ENCODE measurements at regions not wholly inside any gene's neighbourhood (a gene's known extent, or its start where the extent isn't known, plus 50 kb on each side); places are given as distances from the start of the nearest gene placed in this dataset.

GRCh38 chr5:85868070-85868469 is 749.7 kb upstream of the COX7C start:
- TF ChIP-seq POLR2AphosphoS5 (IDR thresholded peaks at IDR 0.05) (no peak), CTCF (IDR thresholded peaks at IDR 0.05) (no peak), POLR2A (IDR thresholded peaks at IDR 0.05) (no peak), EP300 (IDR thresholded peaks at IDR 0.05) (no peak)
